ENCODE measurements at regions not wholly inside any gene's neighbourhood (a gene's known extent, or its start where the extent isn't known, plus 50 kb on each side); places are given as distances from the start of the nearest gene placed in this dataset.

DNA sequence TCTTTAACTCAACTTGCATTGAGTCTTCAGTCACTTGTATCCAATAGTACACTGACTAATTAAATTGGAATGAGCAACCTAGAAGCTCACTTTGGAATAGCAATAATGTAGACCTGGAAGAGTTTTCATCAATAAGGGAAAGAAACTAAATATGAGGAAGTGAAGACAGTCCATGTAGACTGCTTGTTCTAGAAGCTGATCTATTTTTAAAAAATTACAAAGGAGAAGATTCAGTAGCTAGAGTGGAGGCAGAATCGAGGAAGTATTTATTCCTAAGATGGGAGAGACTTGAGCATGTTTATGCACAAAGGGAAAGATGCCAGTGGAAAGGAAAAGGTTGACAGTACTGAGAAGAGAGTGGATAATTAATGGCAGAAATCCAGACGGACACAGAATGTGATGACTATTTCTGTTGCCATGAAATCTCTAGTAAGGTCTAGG, 156.3 kb upstream of the PDE3A start:
- Histone ChIP-seq H3K4me3 (no peak overlapping the region), H3K36me3 (ENCODE audit: control insufficient read depth, insufficient read depth, low read length) (no peaks in the 10 kb centered on the region), H3K9ac (ENCODE audit: insufficient read depth in 1 of 2, low read depth in 2 of 2, low read length in 2 of 2) (no peak overlapping the region), H2AFZ (ENCODE audit: low read depth, low read length) (no peak overlapping the region), H3K4me1 (replicated peaks in 1 of 2; ENCODE audit: control insufficient read depth in 2 of 2, insufficient read depth in 2 of 2, low read length in 2 of 2) (no peaks in the 10 kb centered on the region), H3K79me2 (ENCODE audit: control insufficient read depth, insufficient read depth, low read length) (no peaks in the 10 kb centered on the region), H3K27me3 (ENCODE audit: control insufficient read depth in 2 of 2, insufficient read depth in 2 of 2, low read length in 2 of 2) (no peaks in the 10 kb centered on the region), H3K9me3 (replicated peaks; ENCODE audit: control insufficient read depth, insufficient read depth, low read depth, low read length) (no peaks in the 10 kb centered on the region), H4K20me1 (replicated peaks; ENCODE audit: control insufficient read depth, insufficient read depth, low read length) (no peaks in the 10 kb centered on the region), H3K4me2 (ENCODE audit: insufficient read depth, low read length) (no peak overlapping the region), H3K9me1 (ENCODE audit: control insufficient read depth, insufficient read depth, low read length) (no peaks in the 10 kb centered on the region), H3K27ac (ENCODE audit: extremely low read depth, low read depth, low read length) (no peak overlapping the region)
- CTCF ChIA-PET (ENCODE audit: low intra/inter-chr PET ratio), result no interaction called here
- intact Hi-C loops (cut with micrococcal nuclease), result no loop called here
- POLR2A ChIA-PET, result no interaction called here
- FAIRE-seq (no peak), DNase-seq (ENCODE audit: extremely low read depth in 1 of 4, low spot score in 3 of 4) (no peak), ATAC-seq (no peak)
- in situ Hi-C loops (cut with MboI), result no loop called here
- TF ChIP-seq RBM25 (IDR thresholded peaks at IDR 0.05; ENCODE audit: low read depth, low read length, severe bottlenecking), result no peak
- no peak for TF ChIP-seq THAP7 (CRISPR knock-in tag; IDR thresholded peaks at IDR 0.05)
- no peak for TF ChIP-seq GTF2A2 (tag; IDR thresholded peaks at IDR 0.05)
- TF ChIP-seq, protein P1, sequence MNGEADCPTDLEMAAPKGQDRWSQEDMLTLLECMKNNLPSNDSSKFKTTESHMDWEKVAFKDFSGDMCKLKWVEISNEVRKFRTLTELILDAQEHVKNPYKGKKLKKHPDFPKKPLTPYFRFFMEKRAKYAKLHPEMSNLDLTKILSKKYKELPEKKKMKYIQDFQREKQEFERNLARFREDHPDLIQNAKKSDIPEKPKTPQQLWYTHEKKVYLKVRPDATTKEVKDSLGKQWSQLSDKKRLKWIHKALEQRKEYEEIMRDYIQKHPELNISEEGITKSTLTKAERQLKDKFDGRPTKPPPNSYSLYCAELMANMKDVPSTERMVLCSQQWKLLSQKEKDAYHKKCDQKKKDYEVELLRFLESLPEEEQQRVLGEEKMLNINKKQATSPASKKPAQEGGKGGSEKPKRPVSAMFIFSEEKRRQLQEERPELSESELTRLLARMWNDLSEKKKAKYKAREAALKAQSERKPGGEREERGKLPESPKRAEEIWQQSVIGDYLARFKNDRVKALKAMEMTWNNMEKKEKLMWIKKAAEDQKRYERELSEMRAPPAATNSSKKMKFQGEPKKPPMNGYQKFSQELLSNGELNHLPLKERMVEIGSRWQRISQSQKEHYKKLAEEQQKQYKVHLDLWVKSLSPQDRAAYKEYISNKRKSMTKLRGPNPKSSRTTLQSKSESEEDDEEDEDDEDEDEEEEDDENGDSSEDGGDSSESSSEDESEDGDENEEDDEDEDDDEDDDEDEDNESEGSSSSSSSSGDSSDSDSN (IDR thresholded peaks at IDR 0.05; ENCODE audit: borderline replicate concordance in 1 of 2, low read depth in 2 of 2, low read length in 2 of 2), result no peak
- TF ChIP-seq SETDB1 (IDR thresholded peaks at IDR 0.05; ENCODE audit: low read length), result no peak
- TF ChIP-seq THRAP3 (IDR thresholded peaks at IDR 0.05; ENCODE audit: borderline replicate concordance), result no peak
- TF ChIP-seq ZBTB7A (IDR thresholded peaks at IDR 0.05; ENCODE audit: borderline replicate concordance, control insufficient read depth, low read depth, low read length), result no peak
- TF ChIP-seq HNRNPH1 (optimal IDR thresholded peaks at IDR 0.05; ENCODE audit: low read depth, low read length), result no peak
- no peak for TF ChIP-seq ZFX (CRISPR knock-in tag; IDR thresholded peaks at IDR 0.05)
- no peak for TF ChIP-seq ZNF263 (CRISPR knock-in tag; IDR thresholded peaks at IDR 0.05; ENCODE audit: borderline replicate concordance)
- TF ChIP-seq CC2D1A (IDR thresholded peaks at IDR 0.05), result no peak
- TF ChIP-seq E2F3 (CRISPR knock-in tag; IDR thresholded peaks at IDR 0.05), result no peak
- TF ChIP-seq ZNF551 (CRISPR knock-in tag; IDR thresholded peaks at IDR 0.05), result no peak
- TF ChIP-seq RBM22 (IDR thresholded peaks at IDR 0.05; ENCODE audit: low read depth, low read length, poor library complexity, severe bottlenecking), result no peak
- TF ChIP-seq, protein P2, sequence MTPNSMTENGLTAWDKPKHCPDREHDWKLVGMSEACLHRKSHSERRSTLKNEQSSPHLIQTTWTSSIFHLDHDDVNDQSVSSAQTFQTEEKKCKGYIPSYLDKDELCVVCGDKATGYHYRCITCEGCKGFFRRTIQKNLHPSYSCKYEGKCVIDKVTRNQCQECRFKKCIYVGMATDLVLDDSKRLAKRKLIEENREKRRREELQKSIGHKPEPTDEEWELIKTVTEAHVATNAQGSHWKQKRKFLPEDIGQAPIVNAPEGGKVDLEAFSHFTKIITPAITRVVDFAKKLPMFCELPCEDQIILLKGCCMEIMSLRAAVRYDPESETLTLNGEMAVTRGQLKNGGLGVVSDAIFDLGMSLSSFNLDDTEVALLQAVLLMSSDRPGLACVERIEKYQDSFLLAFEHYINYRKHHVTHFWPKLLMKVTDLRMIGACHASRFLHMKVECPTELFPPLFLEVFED (CRISPR knock-in tag; conservative IDR thresholded peaks at IDR 0.05), result no peak
- TF ChIP-seq FOXJ2 (tag; IDR thresholded peaks at IDR 0.05), result no peak
- TF ChIP-seq MYBL2 (IDR thresholded peaks at IDR 0.05; ENCODE audit: low read depth), result no peak
- TF ChIP-seq MYBL2 (CRISPR knock-in tag; IDR thresholded peaks at IDR 0.05; ENCODE audit: borderline replicate concordance), result no peak
- TF ChIP-seq CHD4 (IDR thresholded peaks at IDR 0.05; ENCODE audit: insufficient read depth, insufficient replicate concordance, low read depth, low read length, poor library complexity, severe bottlenecking), result no peak
- no peak for TF ChIP-seq RFX7 (CRISPR knock-in tag; IDR thresholded peaks at IDR 0.05)
- no peak for TF ChIP-seq EP300 (IDR thresholded peaks at IDR 0.05; ENCODE audit: low read length)
- BruUV-seq (replicated peaks), result no TSS peak
- 0% methylated on average over 2 of the region's 2 CpGs for WGBS (ENCODE audit: insufficient coverage, low coverage, missing lambda C conversion rate)

Data from K562 (cell line).